Inflammatory macrophage (primary cell): ENCODE measurements at regions not wholly inside any gene's neighbourhood (a gene's known extent, or its start where the extent isn't known, plus 50 kb on each side); places are given as distances from the start of the nearest gene placed in this dataset.

ENCODE experiments used
- DNase-seq, 2 donors: peaks; one replicate each; pipeline ENCODE4 v3.0.0-alpha.2; 2020 to 2022

DNA sequence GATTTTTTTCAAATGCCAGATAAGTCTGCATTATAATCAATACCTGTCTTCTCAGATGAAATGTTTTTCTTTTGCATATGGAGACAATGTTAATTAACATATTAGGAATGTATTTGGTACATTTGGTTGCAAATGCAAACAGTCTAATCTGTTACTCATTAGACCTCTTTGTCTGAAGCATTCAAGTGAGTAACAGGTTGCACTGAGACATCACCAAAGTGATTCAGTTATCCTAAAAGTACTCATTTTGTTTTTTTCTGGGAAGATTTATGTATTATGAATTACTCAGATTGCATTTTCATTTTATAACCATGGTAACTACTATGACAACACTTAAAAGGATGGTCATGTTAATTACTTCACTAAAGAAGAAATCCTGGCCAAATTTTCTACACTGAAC, 513.6 kb downstream of the HTR7 start:
- DNase-seq = no peak

DNA sequence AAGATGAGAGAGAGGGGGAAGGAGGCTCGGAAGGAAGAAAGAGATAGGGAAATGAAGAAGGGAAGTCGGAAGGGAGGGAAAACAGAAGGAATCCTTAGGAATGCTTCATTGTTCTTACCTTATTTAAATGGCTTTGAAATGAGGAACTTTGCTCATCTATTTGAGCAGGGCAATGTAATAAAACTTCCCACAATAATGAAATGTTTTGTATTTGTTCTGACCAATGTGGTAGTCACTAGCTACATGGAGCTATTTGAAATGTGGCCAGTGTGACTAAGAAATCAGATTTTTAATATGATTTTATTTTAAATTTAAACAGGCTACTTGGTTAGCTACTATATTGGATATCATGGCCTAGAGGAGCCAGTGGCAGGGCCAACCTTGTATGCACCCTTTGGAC, 510.6 kb downstream of the HTR7 start:
- DNase-seq = no peak

DNA sequence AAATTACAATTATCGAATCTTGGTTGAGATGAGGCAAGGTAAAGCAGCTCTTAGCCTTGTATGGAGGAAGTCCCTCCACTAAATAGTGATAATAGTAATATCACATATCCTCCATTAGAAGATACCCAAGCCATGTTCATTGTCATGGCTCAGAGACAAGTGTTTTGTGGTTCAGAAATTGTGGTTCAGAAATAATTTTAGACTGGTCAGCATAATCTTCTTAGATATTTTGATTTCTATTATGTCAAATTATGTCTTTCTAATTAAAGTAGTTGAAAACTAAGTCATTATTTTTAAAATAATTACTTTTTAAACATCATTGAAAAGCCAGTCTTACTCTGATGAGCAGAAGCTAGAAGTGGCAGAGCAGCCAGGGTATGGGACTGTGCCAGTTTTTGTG, 507.7 kb downstream of the HTR7 start:
- no peak for DNase-seq

DNA sequence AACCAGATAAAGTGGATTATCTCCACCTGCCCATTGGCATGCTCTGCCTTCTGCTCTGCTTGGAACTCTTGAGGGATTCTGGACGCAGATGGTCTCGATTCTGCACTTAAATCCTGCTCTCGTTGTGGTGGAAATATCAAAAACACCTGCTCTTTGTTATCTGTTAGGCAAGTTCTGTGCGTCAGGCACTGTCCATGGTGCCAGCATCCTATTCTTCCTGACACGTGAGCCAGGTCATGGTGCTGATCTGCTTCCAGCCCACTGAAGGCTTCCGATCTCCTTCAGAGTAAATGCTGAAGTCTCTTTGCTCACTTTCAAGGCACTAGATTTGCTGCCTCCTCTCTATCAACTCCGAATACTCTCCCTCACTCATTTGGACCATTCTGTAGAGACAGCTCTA, 505.6 kb downstream of the HTR7 start:
- no peak for DNase-seq

DNA sequence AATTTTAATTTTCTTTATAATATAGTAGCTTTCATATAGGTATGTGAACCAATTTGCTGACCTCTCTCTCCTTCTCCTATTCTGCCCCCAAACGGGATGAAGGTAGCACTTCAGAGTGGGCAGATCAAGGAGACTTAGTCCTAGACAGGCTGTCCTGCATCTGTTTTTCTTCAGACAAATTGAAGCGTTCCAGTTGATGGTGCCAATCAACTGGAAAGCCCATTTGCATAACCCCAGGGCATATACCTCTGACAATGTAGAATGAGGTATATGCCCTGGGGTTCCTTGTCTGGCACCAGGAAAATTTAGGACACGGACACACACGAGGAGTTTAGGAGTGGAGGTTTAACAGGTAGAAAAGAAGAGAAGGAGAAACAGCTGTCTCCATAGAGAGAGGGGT, 502.9 kb downstream of the HTR7 start:
- no peak for DNase-seq

DNA sequence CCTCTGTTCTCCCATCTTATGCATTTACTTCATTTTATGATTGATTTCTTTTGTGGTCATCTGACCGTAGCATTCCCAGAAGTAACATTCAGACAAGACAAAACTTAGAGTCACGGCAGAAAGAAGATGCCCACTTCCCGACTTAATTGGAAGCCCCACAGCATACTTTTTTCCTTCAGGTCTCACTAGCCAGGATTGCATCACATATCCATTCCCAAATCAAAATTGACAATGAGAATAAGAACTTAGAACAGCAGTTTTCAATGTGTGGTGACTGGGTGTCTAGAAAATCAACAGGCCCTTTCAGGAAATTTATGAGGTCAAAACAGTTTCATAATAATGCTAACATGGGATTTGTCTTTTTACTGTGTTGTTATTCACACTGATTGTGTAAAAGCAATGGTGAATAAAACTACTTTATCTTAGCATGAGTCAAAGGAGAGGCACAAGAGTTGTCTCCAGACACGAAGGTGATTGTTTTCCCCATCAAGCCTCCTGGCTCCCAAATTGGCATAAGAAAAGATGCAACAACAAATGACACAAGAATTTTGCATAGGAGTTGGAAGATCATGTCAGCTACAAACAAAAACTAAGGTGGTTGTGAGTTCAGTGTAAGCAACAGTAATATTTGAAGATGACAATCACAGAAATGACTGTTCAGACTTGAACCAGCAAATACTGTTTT, 493.9 kb downstream of the HTR7 start:
- DNase-seq = no peak

DNA sequence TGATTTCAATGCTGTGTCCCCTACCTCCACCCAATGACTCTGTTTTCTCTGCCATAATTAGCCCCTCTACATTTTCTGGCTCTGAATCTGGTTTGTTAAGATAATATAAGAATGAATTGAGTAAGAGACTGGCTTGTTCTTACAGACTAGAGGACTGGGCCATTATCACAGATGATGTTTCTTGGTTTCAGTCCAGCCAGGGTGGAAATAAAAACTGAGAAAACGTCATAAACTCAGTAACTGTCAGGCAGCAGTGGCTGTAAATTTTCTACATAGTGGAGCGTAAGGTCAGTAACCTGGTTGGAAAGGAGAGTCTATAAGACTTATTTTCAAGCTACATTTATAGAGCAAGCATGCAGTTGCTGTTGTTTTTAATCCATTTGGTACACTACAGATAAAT, 485.4 kb downstream of the HTR7 start:
- no peak for DNase-seq

DNA sequence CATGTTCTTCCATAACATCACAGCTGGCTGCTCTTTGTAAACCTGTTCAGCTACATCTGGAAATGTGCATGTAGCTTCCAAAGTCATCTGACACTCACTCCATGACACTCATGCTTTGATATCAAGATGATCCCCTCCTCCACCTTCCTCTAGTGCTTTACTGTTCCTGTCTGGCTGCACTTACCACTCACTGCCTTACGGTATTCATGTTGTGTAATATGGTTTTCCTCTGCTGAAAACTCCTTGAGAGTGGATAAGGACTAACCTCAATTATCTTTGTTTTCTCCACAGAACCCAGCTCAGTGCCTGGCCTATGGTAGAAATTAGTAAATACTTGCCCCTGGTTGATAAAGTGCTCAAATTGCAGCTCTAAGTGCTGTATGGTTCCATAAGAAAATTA, 483.9 kb downstream of the HTR7 start:
- DNase-seq = no peak

DNA sequence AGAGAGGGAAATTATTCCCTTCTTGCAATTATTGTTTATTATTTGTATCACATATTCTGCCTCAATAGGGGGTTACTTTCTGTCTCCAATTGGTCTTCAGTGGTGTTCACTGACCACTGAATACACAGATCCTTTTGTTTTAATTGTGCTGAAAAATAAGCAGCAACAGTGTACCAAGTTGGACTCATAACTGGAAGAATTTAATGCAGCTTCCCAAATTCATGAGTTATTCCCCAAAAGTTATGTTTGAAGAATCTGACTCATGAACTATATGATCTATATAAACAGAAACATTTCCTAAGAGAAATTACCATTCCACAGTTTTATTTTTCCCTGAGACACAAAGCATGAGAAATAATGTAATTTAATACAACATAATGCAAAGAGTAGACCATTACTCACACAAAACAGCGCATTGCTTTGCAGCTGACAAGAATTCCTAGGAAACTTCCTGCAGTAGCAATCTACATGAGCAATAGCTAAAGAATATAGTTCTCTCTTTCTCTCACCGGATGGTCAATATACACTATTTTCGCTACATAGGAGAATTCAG, 479.2 kb downstream of the HTR7 start:
- DNase-seq = no peak

DNA sequence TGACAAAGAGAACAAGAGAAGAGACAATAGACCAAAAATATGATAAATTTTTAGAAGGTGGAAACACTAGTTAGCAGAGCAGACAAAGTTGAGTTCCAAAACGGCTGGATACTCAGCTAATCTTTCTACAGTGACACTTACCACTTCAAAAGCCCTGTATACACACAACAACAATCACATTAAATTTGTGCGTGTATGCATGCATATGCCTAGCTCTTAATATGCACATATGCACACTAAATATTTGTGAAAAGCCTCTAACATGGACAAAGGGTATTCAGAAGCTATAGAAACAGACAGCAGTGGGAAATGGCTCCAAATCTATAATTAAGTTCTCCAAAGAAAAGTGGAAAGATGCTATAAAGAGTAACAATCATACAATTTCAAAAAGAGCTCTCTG, 476.4 kb downstream of the HTR7 start:
- no peak for DNase-seq

DNA sequence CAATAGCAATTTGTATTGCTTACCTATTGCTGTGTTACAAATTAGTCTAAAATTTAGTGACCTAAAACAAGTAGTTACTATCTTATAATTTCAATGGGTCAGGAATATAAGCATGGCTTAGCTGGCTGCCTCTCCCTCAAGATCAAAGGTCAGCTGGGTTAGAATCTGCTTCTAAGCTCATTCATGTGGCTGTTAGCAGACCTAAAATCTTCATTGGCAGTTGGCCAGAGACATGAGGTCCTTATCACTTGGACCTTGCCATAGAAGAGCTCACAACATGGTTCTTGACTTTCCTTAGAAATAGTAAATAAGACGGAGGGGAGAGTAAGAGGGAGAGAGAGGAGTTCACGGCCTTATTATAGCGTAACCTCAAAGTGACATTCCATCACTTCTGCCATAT, 468.0 kb downstream of the HTR7 start:
- DNase-seq = no peak

DNA sequence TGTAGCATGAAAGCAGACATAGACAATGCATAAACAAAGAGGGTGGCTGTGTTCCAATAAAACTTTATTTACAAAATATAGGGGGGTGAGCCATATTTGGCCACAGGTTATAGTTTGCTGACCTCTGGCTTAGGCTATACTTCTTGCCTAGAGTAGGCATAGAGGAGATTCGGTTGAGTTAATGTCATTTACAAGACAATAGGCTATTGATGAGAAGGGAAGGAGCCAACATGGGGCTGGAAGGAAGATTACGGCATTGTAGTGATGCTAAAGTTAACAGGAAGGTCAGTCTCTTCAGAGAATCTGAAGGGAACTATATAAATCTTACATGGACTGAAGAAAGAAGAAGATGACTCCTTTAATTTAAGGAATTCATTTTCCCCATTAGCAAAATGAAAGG, 463.5 kb downstream of the HTR7 start:
- no peak for DNase-seq

DNA sequence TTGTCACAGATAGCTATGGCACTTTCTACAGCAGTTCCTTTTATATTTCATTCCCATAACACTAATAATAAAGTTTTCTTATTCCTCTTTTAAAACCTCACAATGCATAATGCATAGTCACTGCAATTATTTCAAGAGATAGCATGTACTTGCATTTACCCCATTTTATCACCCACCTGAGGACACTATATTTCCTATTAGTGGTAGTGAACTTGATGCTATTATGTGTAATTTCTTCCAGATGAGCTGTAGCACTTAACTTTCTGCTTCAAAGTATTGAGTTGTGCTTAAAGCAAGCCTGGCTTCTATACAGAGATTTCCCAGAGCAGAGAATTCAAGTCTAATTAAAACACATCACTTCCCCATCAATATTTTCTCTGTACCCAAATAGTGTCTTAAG, 461.1 kb downstream of the HTR7 start:
- DNase-seq = no peak

DNA sequence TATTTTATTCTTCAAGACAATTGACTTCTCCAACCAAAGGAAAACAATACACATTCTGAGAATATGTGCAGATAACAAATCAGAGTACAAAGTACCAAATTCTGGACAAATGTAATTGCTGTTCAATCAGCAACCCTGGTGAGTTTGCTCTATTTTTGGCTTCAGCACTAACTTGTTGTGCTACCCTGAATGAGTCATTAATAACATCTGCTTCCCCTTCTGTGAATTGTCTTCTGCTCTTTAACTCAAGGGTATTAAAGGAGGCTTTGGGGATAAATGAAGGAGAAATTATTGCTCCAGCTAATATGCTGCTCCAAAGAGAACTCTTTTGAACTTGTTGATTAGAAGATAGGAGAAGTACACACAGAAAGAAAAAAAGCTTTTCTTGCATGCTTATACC, 459.3 kb downstream of the HTR7 start:
- DNase-seq = no peak

DNA sequence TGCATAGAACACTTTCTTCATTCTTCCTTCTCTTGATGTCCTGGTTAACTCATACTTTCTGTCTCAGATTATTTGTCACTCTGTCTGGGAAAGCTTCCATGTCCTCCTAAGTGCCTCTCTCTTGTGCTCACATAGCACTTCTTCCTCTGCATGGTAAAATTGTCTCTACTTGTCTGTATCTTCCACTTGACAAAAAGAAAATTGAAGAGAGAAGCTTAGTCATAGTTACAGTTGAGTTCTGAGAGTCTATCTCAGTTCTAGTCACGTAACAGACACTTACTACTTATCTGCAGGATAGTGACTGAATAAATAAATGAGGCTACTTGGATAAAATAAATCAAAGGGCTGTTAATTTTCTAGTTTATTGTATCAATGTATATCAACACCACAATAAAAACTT, 458.1 kb downstream of the HTR7 start:
- DNase-seq = no peak

DNA sequence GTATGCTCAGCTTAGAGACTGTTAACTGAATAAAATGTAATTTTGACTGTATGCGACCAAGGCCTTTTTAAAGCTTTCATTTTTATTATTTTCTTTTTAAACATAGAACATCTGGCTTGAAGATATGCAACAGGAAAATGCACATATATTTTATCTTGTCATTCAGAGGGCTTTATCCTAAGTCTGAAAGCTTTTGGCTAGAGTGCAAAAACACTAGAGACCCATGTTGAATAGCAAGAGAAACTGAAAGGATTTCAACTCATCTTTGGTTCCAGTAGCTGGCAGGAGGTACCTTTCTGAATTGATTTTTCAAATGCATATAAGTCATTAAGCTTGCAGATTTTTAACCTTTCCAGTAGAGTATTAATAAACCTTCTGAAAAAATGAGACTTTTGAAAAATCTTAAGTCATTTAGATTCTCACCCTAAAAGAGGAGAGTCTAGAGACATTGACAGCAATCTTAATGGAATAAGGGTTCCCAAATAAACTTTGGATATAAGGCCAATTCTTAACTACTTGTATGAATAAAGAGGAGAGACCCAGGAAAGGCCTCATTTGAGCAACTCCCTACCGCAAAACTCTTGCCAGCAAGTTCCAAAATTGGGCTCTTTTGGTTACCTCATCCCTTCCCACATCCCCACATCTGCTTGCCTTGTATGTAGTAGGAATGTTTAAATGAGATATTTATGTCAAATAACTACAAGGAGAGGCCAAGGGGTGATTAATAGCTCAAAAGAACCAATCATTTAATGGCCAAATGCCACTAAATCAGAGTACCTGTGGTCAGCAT, 454.4 kb downstream of the HTR7 start:
- DNase-seq = no peak

DNA sequence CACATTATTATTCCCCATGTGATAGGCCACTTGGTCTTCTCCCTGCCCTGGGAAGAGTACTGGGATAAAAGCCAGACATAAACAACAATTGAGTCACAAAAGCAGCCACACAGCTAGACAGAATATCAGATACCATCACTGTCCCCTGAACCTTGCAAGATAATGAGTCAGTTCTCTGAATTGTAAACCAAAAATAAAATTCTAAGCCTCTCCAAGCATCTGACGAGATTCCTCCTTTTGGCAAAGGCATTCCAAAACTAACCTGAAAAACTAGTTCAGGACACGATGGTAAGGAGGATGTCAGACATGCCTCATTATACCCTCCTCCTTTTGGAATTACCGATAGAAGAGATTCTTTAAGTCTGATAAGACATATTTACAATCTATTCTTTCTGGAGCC, 450.7 kb downstream of the HTR7 start:
- DNase-seq = no peak

DNA sequence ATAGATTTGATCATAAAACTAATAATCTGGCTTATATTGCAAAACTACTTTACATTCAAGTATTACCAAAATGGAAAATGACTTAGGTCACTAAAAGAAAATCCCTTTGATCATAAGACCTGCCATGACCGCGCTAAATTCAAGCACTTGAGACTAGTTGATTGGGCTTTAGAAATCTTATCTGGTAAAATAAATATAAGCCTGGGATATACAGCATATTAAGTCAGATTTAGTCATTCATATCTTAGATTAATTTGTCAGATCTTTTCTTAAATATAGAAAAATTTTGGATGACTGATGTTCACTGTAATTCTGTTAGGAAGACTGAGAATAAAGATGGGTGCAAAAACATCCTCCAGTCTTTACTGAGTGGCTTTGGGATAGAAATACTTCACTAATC, 450.0 kb downstream of the HTR7 start:
- DNase-seq = no peak

DNA sequence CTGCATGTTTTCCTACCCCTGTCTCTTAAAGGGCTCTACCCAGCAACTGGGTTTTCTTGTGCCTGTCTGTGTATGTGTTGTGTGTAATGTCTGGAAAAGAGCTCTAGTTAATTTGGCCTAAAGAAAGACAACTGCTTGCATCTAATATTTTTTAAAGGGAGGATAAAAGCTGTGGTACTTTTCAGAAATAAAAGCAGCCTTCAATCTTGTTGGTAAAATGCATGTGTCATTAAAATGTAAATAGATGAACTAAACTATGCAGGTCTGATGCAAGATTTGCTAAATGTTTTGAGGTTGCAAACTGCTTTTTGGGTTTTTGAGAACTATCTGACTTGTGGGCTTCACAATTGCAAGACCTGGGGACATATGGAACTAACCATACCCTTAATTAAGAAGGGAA, 445.3 kb downstream of the HTR7 start:
- no peak for DNase-seq

DNA sequence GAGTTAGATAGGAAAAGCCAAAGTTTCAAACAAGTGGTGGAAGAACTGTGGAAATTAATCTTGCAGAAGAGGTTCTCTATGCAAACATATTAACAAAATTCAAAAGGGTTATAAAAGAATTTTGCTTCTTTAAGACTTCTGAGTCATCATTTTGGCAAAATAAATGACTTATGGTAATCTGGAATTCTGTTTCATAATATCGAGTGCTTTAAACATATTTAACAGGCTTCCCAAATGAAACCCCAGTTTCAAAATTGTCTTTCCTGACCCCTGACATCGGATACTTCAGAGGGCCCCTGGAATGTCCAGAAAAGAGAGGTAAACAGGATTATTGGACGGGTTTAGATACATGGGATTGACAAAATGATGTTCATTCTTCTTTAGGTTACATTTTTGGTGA, 444.6 kb downstream of the HTR7 start:
- DNase-seq = no peak

DNA sequence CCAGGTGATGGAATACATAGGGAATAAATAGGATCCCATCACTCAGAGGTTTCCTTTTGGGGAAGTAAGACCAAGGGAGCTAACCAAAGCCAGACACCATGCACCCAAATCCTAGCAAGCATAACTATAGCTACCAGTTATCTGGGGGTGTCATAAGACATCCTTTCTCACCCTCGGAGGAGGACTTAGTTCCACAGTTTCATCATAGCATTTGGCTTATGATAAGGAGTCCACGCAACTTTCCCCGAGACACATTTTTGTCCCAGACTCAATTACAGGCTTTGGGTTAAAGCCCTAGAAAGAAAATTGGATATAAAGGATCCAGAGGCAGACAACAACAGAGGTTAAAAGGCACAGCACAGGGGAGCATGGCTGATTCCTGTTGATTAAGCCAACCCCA, 442.9 kb downstream of the HTR7 start:
- DNase-seq = no peak

DNA sequence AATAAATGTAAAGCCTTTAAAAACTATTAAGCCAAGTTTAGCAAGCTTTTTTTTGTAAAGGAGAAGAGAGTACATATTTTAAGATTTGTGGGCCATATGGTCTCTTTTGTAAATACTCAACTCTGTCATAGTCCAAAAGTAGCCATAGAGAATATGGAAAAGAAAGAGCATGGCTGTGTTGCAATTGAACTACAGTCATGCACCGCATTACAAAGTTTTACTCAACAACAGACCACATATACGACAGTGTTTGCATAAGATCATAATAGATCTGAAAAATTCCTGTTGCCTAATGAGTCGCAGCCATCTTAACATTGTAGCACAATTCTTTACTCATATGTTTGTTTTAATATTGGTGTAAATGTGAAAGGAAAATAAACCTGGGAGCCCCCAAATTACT, 440.8 kb downstream of the HTR7 start:
- no peak for DNase-seq

DNA sequence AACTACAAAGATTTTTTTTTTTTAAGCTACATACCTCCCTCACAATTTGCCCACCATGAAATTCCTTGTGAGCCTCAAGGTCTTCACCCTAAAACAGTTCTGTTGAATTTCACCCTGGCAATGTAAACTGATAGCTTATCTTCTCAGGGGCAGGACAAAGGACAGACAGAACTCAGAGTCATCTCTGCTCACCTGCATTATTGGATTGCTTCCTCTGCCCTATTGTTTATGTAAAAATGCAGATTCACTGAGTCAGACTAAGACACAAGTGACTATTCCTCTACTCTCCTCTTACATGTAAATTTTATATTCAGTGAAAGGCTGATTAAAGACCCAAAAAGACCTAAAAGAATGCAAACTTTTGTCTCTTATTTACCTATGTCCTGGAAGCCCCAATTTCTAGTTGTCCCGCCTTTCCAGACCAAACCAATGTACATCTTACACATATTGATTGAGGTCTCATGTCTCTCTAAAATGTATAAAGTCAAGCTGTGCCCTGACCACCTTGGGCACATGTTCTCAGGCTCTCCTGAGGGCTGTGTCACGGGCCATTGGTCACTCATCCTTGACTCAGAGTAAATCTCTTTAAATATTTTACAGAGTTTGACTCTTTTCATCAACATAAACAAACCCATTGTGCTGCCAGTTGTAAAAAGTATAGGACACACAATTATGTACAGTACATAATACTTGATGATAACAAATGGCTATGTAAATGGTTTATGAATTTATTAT, 440.2 kb downstream of the HTR7 start:
- no peak for DNase-seq
